Neural cell (in vitro differentiated cells): ENCODE measurements at regions not wholly inside any gene's neighbourhood (a gene's known extent, or its start where the extent isn't known, plus 50 kb on each side); places are given as distances from the start of the nearest gene placed in this dataset.

Experiments
- H2AFZ ChIP-seq: fragments of 200-600, 300-800 bp; sonication (generic), shearing (Covaris generic); 2 replicates; pipeline ENCODE4 v1.6.0; 2014; ENCODE audit warnings: low read depth, mild to moderate bottlenecking, antibody characterized with exemption, low read length, moderate library complexity
- H3F3A ChIP-seq: fragments of 200-600 bp; shearing (Covaris generic); 2 replicates; pipeline ENCODE4 v1.6.1; 2016; ENCODE audit warnings: mild to moderate bottlenecking, moderate library complexity, mixed read lengths, antibody characterized with exemption, low read length; ENCODE audit not compliant: insufficient read depth, poor library complexity, severe bottlenecking
- H3K27ac ChIP-seq: fragments of 200-600, 300-800 bp; sonication (generic), shearing (Covaris generic); 2 replicates; pipeline ENCODE4 v1.5.1; 2014; ENCODE audit warnings: mild to moderate bottlenecking, low read length, moderate library complexity
- H3K27me3 ChIP-seq: fragments of 300-800, 200-600 bp; sonication (generic), shearing (Covaris generic); 2 replicates; pipeline ENCODE4 v1.6.0; 2014; ENCODE audit warnings: mild to moderate bottlenecking, low read depth, low read length, moderate library complexity; ENCODE audit not compliant: insufficient read depth
- H3K36me3 ChIP-seq: fragments of 300-800, 200-600 bp; sonication (generic), shearing (Covaris generic); 2 replicates; pipeline ENCODE4 v1.5.1; 2014; ENCODE audit warnings: mild to moderate bottlenecking, antibody characterized with exemption, low read length, moderate library complexity; ENCODE audit not compliant: insufficient read depth
- H3K4me2 ChIP-seq: fragments of 300-800, 200-600 bp; sonication (generic), shearing (Covaris generic); 2 replicates; pipeline ENCODE4 v1.6.0; 2014; ENCODE audit warnings: mild to moderate bottlenecking, low read length
- H3K4me3 ChIP-seq: fragments of 300-800, 200-600 bp; sonication (generic), shearing (Covaris generic); 2 replicates; pipeline ENCODE4 v1.5.1; 2014; ENCODE audit warnings: mild to moderate bottlenecking, low read length, moderate library complexity
- H3K79me2 ChIP-seq: fragments of 200-600 bp; shearing (Covaris generic); replicated peaks from 2 replicates; pipeline ENCODE4 v1.6.0; 2014; ENCODE audit warnings: mild to moderate bottlenecking, low read length, moderate library complexity; ENCODE audit not compliant: insufficient read depth
- H3K9ac ChIP-seq: fragments of 300-800, 200-600 bp; sonication (generic), shearing (Covaris generic); 2 replicates; pipeline ENCODE4 v1.6.1; 2016; ENCODE audit warnings: mild to moderate bottlenecking, low read length, mixed read lengths
- H3K9me2 ChIP-seq: fragments of 200-600 bp; shearing (Covaris generic); 2 replicates; pipeline ENCODE4 v1.6.1; 2016; ENCODE audit warnings: mild to moderate bottlenecking, low read length, mixed read lengths; ENCODE audit not compliant: insufficient read depth
- H3K9me3 ChIP-seq: fragments of 200-600, 300-800 bp; sonication (generic), shearing (Covaris generic); 2 replicates; pipeline ENCODE4 v1.6.1; 2016; ENCODE audit warnings: mild to moderate bottlenecking, mixed run types, low read length, moderate library complexity, mixed read lengths
- H4K20me1 ChIP-seq: fragments of 200-600 bp; shearing (Covaris generic); 2 replicates; pipeline ENCODE4 v1.6.1; 2016; ENCODE audit warnings: mild to moderate bottlenecking, mixed run types; ENCODE audit not compliant: insufficient read depth
- EP300 ChIP-seq: fragments of 450-650 bp; conservative IDR thresholded peaks from 2 replicates; pipeline ENCODE4 v1.6.1; 2014; ENCODE audit warnings: antibody characterized with exemption, mild to moderate bottlenecking, moderate library complexity; ENCODE audit not compliant: poor library complexity, severe bottlenecking
- EZH2 ChIP-seq: fragments of 200-600, 300-800 bp; shearing (Covaris generic), sonication (generic); IDR thresholded peaks from 2 replicates; pipeline ENCODE4 v1.6.1; 2014; ENCODE audit warnings: antibody characterized with exemption, low read length, borderline replicate concordance, mild to moderate bottlenecking; ENCODE audit not compliant: insufficient read depth, poor library complexity, severe bottlenecking
- MXI1 ChIP-seq: fragments of 450-650 bp; conservative IDR thresholded peaks from 2 replicates; pipeline ENCODE4 v1.6.1; 2014; ENCODE audit warnings: antibody characterized with exemption, mild to moderate bottlenecking; ENCODE audit not compliant: poor library complexity, severe bottlenecking
- POLR2AphosphoS5 ChIP-seq: IDR thresholded peaks from 2 replicates; pipeline ENCODE4 v1.6.1; 2012
- RAD21 ChIP-seq: fragments of 450-650 bp; conservative IDR thresholded peaks from 2 replicates; pipeline ENCODE4 v1.6.1; 2014; ENCODE audit warnings: antibody characterized with exemption, mild to moderate bottlenecking, moderate library complexity
- REST ChIP-seq: IDR thresholded peaks from 2 replicates; pipeline ENCODE4 v1.6.1; 2012; ENCODE audit warnings: borderline replicate concordance
- SMC3 ChIP-seq: fragments of 450-650 bp; conservative IDR thresholded peaks from 2 replicates; pipeline ENCODE4 v1.6.1; 2014; ENCODE audit warnings: antibody characterized with exemption, mild to moderate bottlenecking, moderate library complexity; ENCODE audit not compliant: poor library complexity
- TAF1 ChIP-seq: IDR thresholded peaks from 2 replicates; pipeline ENCODE4 v1.6.1; 2012; ENCODE audit warnings: low read depth
- TF ChIP-seq, protein P1 (sequence below): fragments of 450-650 bp; IDR thresholded peaks from 2 replicates; pipeline ENCODE4 v1.5.1; 2014; ENCODE audit warnings: antibody characterized with exemption, mild to moderate bottlenecking, moderate library complexity; ENCODE audit not compliant: poor library complexity, severe bottlenecking

- Histone ChIP-seq H3F3A (no peaks in the 10 kb centered on the region), H3K4me3 (no peak overlapping the region), H3K9me2 (no peaks in the 10 kb centered on the region), H3K9me3 (no peaks in the 10 kb centered on the region), H3K4me2 (no peak overlapping the region), H2AFZ (no peak overlapping the region), H3K27me3 (no peaks in the 10 kb centered on the region), H3K9ac (no peak overlapping the region), H4K20me1 (no peaks in the 10 kb centered on the region), H3K79me2 (no peaks in the 10 kb centered on the region), H3K27ac (no peak overlapping the region), H3K36me3 (no peaks in the 10 kb centered on the region)
- TF ChIP-seq MXI1 (no peak), SMC3 (no peak)
Measured at GRCh38 chr4:157727163-157727562, 445.7 kb downstream of the GASK1B start.

DNA sequence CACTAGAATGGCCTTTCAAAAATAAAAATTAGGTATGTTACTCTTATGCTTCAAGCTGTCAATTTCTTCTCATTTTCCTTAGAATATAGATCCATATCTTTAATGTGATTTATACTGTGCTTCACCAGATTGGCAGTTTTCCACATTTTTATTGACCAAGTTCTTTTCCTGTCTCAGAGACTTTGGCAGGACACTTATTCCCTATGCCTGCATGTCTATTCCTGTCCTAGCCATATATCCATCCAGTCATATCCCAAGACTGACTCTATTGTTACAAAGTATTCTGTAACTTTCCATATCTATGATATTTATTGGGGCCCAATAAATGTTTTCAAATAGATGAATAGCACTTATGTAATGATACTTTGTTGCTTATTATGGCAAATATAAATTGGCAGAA lies 450.7 kb downstream of the GASK1B start:
- Histone ChIP-seq H3K4me2 (no peak overlapping the region), H3K9me2 (no peaks in the 10 kb centered on the region), H3K9ac (no peak overlapping the region), H3K36me3 (no peaks in the 10 kb centered on the region), H3K79me2 (no peaks in the 10 kb centered on the region), H2AFZ (no peak overlapping the region), H3K27ac (no peak overlapping the region), H3F3A (no peaks in the 10 kb centered on the region), H3K9me3 (no peaks in the 10 kb centered on the region), H3K27me3 (no peaks in the 10 kb centered on the region), H3K4me3 (no peak overlapping the region), H4K20me1 (no peaks in the 10 kb centered on the region)
- TF ChIP-seq RAD21 = no peak

GRCh38 chr4:157713342-157713741 lies 459.5 kb downstream of the GASK1B start:
- H2AFZ ChIP-seq = no peak overlapping the region

More at GRCh38 chr4:157713342-157713741, 459.5 kb downstream of the GASK1B start:
- Histone ChIP-seq H3K9ac (no peak overlapping the region), H3K79me2 (no peaks in the 10 kb centered on the region), H3F3A (no peaks in the 10 kb centered on the region), H3K4me2 (no peak overlapping the region), H3K27me3 (no peaks in the 10 kb centered on the region), H3K4me3 (no peak overlapping the region), H4K20me1 (no peaks in the 10 kb centered on the region), H3K36me3 (no peaks in the 10 kb centered on the region), H3K9me2 (no peaks in the 10 kb centered on the region), H3K27ac (no peak overlapping the region), H3K9me3 (no peaks in the 10 kb centered on the region)
- TF ChIP-seq SMC3 (no peak), RAD21 (no peak), POLR2AphosphoS5 (no peak), EZH2 (no peak), MXI1 (no peak), EP300 (no peak), REST (no peak), TAF1 (no peak)
- TF ChIP-seq, protein P1, sequence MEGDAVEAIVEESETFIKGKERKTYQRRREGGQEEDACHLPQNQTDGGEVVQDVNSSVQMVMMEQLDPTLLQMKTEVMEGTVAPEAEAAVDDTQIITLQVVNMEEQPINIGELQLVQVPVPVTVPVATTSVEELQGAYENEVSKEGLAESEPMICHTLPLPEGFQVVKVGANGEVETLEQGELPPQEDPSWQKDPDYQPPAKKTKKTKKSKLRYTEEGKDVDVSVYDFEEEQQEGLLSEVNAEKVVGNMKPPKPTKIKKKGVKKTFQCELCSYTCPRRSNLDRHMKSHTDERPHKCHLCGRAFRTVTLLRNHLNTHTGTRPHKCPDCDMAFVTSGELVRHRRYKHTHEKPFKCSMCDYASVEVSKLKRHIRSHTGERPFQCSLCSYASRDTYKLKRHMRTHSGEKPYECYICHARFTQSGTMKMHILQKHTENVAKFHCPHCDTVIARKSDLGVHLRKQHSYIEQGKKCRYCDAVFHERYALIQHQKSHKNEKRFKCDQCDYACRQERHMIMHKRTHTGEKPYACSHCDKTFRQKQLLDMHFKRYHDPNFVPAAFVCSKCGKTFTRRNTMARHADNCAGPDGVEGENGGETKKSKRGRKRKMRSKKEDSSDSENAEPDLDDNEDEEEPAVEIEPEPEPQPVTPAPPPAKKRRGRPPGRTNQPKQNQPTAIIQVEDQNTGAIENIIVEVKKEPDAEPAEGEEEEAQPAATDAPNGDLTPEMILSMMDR = no peak
